ENCODE measurements at regions not wholly inside any gene's neighbourhood (a gene's known extent, or its start where the extent isn't known, plus 50 kb on each side); places are given as distances from the start of the nearest gene placed in this dataset.
"Not testable (repeated sequence)": the region's sequence is repeated elsewhere in the genome, so short reads cannot be mapped to it uniquely, and the experiment has no call there.

GRCh38 chr2:154582694-154583093, 115.8 kb upstream of the KCNJ3 start:
- DNase-seq (ENCODE audit: low spot score): not testable (repeated sequence)

- DNase-seq (ENCODE audit: low spot score): not testable (repeated sequence)
These were observed 115.2 kb upstream of the KCNJ3 start for GRCh38 chr2:154583274-154583673.

- no peak for DNase-seq (ENCODE audit: low spot score)
These were observed 110.8 kb upstream of the KCNJ3 start for GRCh38 chr2:154587739-154588138.

DNA sequence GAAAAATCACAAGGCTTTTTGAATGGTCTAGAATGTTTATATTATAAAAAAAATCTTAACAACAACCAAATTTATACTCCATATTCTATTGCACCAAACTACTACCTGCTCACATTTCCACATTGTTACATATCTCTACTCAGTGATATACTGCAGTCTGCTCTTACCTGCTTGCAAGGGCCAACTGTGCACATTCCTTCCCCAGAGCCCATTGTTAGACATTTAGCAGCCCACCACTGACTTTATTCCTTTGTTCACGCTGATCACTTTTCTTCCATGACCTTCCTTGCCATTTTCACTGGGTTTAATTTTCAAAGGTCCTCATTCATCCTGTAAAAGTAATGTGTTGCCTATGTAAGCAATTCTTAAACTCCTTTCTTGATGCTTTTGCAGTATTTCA, 109.7 kb upstream of the KCNJ3 start:
- no peak for DNase-seq (ENCODE audit: low spot score)

GRCh38 chr2:154589514-154589913, 109.0 kb upstream of the KCNJ3 start:
- no peak for DNase-seq (ENCODE audit: low spot score)

- no peak for DNase-seq (ENCODE audit: low spot score)
These were observed 107.1 kb upstream of the KCNJ3 start for GRCh38 chr2:154591294-154591820.

- DNase-seq (ENCODE audit: low spot score): no peak
These were observed 99.3 kb upstream of the KCNJ3 start for GRCh38 chr2:154599189-154599588.

DNA sequence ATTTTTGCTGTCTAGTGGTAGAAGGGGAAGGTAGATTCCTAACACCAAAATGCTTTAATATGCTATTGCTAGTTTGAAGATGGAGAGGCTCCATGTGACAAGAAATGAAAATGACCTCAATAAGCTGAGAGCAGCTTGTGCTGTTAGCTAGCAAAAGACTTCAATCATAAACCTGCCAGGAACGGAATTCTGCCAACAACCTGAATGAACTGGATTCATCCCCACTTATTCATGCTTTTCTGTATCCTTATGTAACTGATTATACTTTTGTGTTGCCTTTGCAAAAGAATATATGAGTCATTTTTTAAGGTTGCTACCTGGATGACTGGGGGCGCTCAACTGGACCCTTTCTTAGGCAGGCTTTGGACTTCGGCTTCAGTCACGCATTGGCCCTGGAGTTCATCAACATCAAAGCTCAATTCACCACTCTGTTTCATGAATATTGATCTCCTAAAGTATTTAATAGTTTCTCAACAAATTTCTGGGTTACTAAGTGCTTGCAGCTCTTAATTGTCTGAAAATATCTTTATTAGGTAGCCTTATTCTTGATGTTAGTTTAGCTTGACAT, 97.5 kb upstream of the KCNJ3 start:
- DNase-seq (ENCODE audit: low spot score): no peak

DNA sequence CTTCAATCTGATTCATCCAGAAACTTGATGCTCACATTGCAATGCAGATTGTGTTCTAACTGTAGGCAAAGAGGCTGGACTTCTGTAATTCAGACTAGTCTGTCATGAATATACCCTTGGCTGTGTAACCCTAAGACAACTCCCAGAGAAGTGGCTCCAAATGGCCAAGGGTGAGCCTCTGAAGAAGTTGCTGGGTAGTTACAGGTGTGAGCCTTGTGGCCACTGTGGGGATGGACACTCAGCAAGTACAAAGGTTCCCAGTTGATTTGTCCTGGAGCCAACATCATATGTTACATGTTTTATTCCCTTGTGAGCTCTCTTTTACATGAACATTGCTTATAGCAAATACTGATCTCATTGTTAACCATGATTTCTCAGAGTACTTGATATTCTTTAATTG, 94.8 kb upstream of the KCNJ3 start:
- no peak for DNase-seq (ENCODE audit: low spot score)

DNA sequence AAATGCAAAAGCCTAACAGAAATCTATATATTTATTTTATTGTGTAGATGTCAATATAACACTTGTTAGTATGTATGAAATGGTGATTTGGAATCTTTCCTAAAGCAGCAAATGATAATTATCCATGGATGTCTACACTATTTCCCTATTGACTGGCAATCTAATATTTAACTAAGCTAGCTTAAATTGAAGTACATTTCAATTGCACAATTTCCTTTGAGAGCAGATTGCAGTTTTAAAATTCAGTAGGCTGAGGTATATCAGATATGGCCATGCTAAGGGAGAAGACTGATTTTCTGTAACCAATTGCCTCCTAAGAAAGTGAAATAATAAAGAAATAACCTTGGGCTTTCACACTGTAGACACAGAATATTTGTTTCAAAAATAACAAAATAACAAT, 90.1 kb upstream of the KCNJ3 start:
- DNase-seq (ENCODE audit: low spot score): no peak

GRCh38 chr2:154614906-154615305, 83.6 kb upstream of the KCNJ3 start:
- DNase-seq (ENCODE audit: low spot score): no peak

GRCh38 chr2:154616659-154617058, 81.8 kb upstream of the KCNJ3 start:
- no peak for DNase-seq (ENCODE audit: low spot score)

DNA sequence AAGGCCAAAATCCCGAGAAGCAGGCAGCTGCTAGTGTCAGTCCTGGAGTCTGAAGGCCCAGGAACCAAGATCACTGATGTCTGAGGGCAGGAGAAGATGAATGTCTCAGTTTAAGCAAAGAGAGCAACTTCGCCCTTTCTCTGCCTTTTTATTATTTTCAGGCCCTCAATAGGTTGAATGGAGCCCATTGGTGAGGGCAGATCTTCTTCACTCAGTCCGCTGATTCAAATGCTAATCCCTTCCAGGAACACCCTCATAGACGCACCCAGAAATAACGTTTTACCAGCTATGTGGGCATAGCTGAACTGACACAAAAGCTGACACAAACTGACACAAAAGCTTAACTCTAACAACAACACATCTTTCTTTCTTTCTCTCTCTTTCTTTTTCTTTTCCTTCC, 78.0 kb upstream of the KCNJ3 start:
- DNase-seq (ENCODE audit: low spot score): no peak

GRCh38 chr2:154623819-154624218, 74.7 kb upstream of the KCNJ3 start:
- peak; percentile 57 for DNase-seq (ENCODE audit: low spot score)

DNA sequence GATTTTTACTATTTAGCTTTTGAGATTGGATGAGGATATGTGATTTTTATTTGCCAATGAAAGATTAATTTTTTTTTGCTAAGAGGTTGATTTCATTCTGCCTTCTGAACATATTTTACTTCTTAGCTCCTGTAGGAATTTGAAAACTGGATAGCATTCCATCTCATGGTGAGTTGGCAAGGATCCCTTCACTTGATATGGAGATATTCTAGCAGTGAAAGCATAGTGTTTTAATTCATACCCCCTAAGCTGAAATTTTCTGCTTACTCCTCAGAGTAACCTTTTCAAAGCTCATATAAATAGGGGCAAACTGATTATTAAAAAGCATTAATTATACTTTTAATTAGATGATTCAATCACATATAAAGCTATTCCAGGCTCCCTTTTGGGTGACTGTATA, 61.0 kb upstream of the KCNJ3 start:
- no peak for DNase-seq (ENCODE audit: low spot score)

- DNase-seq (ENCODE audit: low spot score): no peak
These were observed 59.7 kb upstream of the KCNJ3 start for GRCh38 chr2:154638783-154639182.

DNA sequence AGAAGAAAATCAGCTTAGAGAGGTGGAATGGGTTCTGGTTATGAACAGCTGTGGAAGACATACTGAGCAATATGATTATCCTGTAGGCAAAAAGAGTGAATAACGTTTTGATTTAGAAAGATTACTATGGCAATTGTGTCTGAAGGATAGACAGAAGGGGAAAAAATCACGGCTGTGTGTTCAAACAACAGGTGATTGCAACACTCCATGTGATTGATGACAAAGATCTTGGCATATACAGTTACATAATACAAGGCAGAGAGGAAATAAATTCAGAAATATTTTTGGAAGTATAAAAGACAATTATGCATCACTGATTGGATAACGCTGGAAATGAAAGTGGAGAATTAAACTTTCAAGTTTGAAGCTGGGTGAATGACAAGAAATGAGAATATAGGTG, 58.5 kb upstream of the KCNJ3 start:
- no peak for DNase-seq (ENCODE audit: low spot score)
